ENCODE measurements at regions not wholly inside any gene's neighbourhood (a gene's known extent, or its start where the extent isn't known, plus 50 kb on each side); places are given as distances from the start of the nearest gene placed in this dataset.
"Not testable (repeated sequence)": the region's sequence is repeated elsewhere in the genome, so short reads cannot be mapped to it uniquely, and the experiment has no call there.

DNA sequence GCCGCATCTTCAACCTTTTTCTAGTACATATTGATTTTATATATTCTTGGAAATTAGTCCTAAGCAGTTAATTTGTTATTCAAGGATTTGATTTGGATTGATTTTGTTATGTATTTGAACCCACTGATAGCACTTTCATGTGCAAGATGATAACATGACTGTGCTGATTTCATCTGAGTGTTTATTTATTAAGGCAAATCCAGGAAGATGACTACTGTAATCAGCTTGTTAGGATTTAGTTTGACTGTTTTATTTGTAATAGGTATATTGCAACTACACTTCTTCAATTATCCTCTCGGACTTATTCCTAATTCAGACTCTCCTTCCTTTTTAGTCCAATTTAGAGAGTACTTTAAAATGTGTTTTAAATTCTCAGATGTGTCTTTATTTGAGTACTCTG, 75.1 kb upstream of the PRKG1 start:
- DNase-seq (ENCODE audit: low spot score): no peak

DNA sequence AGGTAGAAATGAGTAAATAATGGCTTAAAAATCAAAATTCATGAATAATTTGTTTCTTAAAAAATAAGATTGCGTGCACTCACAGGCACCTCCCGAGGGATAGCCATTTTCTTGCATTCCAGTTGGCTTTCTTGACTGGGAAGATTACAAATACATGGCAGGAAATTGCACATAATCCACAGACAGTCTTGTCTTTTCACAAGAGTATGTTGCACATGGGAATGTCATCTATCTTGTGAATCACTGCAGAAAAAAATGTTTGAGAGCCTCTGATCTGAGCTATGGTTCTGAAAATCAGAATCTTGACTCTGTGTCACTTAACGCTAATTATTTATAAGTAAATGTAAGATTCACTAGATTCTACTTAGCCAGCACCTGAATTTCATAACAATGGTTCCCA, 74.1 kb upstream of the PRKG1 start:
- DNase-seq (ENCODE audit: low spot score): no peak

DNA sequence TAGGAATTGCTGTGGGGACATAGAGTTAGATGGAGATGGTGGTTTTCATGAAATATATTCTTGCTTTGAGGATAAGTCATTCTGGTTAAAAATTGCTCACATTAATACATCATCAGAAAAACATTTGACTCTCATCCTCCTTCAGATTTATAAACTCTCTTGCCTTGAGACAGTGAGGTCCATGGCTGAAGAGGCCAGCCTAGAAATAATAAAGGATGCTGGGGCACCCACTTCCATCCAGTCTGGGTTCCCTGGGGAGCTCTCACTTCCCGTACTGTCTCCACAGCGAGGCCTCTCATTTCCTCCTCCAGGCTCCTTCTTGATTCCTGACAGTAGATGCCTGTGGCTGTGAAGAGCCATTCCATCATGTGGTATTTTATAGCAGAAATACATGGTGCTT, 73.3 kb upstream of the PRKG1 start:
- no peak for DNase-seq (ENCODE audit: low spot score)

DNA sequence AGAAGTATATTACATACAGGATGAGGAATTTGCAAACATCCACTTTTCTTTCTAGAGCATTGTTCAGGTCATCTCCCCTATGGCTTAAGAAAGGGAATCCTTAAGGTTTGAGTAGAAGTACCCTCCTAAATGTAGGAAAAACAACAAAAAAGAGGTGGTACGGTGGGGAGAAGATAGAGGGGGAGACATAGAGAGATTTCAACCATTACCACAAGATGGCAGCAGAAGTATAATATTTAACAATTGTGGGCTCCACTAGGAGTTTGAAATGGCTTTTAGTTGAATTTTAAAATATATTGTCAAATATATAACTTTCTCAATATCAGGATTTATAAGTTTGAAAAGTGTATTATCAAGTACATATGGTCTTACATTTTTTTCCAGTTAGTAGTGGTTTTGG, 72.7 kb upstream of the PRKG1 start:
- peak; percentile 15 for DNase-seq (ENCODE audit: low spot score)

DNA sequence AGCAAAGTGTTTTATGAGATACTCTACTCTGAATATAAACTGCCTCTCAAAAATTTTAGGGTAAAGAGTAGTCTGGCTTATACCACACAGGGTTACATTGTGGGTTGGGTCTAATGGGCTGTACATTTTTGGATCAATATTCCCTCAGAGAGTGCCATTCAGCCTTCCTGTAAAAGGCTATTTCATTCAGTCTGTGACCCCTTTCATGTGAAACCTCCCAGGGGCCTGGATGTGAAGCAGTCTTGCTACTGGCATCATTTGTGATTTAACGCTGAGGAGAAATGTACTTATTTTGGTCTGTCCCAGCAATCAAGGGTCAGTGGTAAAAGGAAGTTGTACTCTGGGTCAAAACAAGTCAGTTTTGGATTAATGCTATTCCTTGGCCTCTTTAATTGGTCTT, 71.8 kb upstream of the PRKG1 start:
- no peak for DNase-seq (ENCODE audit: low spot score)

DNA sequence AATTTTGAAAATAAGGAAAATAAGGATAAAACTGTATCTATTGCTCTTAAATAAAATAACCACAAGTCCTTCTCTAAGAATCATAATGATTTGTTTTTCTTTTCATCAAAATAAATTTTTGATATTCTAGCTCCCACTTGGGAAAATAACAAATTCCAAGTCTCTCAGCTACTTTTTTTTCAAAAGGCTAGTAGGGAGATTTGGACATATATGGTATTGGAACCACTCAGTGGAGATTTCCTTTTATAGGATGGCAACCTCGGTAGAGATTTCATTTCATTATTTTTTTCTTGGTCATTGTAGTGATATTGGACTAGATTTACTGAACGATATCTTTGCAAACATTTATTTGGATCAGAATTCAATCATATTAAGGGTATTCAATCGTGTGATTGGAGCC, 69.5 kb upstream of the PRKG1 start:
- DNase-seq (ENCODE audit: low spot score): no peak

DNA sequence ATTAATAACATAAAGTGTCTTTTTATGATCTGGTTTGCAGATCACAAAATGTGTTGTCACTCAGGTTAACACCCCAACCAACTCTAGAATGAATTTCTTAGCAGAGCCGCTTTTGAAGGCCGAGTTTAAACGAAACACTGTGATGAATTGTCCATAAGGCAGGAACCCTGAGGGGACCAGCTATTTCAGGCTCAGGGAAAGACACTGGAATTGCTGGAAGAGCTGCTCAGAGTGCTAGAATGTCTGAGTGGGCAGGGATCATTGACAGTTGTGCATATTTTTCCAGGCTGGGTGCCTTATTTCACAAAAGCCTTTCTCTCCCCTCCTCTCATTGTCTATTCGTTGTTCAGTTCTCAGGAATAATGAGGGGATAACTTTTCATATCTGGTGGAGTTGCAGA, 68.7 kb upstream of the PRKG1 start:
- no peak for DNase-seq (ENCODE audit: low spot score)

DNA sequence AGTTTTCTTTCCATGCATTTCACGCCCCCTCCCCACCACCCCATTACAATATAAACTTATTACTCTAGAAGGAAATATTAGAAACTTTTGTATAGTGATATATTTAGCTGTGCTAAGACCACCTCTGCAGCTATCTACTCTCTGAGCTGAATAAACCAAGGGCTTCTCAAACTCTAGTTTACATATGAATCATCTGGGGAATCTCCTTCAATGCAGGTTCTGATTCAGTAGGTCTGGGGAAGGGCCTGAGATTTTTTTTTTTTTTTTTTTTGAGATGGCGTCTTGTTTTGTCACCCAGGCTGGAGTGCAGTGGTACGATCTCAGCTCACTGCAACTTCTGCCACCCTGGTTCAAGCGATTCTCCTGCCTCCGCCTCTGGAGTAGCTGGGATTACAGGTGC, 67.6 kb upstream of the PRKG1 start:
- no peak for DNase-seq (ENCODE audit: low spot score)

DNA sequence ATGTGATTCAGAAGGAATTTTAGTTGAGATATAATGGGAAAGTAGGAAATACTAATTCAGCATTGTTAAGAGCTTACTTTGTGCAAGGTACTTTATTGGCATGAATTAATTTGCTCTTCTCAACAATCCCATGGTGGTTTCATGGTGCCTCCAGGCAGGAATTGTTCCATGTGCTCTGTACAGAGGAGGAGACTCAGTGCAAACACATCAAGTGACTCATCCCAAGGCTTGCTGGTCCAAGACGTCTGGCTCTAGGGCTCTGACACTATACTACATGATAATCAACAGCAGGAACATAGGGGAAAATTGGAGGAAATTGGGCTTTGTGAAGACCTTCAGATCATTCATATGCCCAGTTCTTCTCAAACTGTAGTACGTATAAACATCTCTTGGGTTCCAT, 66.5 kb upstream of the PRKG1 start:
- peak; percentile 48 for DNase-seq (ENCODE audit: low spot score)

DNA sequence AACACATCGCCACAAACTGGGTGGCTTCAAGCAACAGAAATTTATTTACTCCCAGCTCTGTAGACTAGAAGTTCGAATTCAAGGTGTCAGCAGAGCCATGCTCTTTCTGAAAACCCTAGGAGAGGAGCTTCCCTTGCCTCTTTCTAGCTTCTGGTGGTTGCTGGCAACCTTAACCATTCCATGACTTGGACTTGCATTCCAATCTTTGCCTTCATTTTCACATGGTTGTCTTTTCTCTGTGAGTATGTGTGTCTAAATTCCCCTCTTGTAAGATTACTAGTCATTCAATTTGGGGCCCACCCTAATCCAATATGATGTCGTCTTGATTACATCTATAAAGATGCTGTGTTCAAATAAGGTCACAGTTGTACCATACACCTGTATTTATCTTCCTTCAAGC, 65.9 kb upstream of the PRKG1 start:
- DNase-seq (ENCODE audit: low spot score): no peak

DNA sequence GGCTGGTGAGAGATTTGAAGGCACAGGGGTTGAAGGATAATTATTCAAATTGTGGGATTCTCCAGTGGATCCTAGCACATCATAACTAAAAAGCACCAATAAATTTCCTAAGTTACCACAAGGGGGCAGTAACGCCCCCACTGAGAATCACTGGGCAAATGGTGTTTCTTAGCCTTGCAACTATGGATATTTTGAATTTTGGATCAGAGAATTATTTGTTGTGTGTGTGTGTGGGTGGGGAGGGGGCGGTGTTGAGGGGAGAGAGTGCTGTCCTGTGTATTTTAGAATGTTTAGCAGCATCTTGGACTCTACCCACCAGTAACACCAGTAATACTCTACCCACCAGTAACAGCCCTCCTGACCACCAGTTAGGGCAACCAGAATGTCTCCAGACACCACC, 63.3 kb upstream of the PRKG1 start:
- DNase-seq (ENCODE audit: low spot score): peak; percentile 40

DNA sequence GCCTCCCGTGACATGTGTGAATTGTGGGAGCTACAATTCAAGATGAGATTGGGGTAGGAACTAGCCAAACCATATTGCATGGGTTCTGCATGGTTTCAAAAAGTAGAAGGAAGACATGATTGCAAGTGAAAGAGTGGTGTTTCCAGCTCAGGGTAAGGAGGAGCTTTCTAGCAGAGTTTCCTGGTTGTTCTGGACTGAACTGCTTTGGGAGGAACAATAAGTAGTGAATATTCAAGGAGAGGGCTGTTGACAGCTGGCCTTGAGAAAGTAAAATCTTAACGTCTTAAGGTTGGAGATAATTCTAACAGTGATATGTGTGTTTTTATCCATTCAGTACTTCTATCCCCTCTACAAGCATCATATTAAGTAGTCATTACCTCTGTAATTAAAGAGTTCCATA, 62.2 kb upstream of the PRKG1 start:
- DNase-seq (ENCODE audit: low spot score): no peak

DNA sequence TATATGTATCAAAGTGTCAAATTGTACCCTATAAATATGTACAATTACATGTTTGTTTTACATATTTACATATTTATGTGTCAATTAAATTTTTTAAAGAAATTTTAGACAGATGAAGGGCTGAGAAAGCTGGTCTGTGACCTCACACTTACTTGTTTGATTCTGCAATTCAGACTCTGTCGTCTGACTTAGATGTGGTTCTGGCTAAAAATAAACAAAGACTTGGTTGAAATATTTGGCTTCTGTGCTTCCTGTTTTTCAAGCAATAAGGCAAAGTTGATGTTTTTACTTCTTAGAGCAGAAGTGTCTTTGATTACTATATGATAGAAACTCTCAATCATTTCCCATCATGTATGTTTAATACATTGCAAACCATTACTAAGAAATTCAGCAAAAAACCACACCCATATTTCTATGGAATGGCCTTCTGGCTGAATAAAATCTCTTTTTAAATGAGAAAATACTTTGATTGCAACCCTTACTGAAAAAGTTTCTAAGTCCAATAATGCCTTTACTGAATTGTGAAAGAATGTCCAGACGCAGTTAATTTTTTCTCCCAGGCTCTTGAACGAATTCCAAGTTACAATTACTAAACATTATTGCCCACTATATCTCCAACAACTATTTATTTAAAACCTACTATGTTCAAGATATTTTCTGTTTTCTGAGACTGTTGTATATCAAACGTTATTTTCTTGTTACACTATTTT, 59.5 kb upstream of the PRKG1 start:
- DNase-seq (ENCODE audit: low spot score): no peak

DNA sequence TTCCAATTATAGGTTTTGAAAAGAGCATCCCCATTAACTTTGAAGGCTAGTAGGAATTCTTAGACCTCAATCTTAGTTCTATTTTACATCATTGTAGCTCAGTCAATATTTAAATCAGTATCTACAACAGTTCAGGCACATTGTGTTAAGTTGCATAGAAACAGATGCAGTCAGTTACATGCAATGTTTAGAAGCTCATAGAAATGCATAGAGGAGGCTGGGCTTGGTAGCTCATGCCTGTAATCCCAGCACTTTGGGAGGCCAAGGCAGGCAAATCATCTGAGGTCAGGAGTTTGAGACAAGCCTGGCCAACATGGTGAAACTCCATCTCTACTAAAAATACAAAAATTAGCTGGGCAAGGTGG, 58.9 kb upstream of the PRKG1 start:
- not testable (repeated sequence) for DNase-seq (ENCODE audit: low spot score)

DNA sequence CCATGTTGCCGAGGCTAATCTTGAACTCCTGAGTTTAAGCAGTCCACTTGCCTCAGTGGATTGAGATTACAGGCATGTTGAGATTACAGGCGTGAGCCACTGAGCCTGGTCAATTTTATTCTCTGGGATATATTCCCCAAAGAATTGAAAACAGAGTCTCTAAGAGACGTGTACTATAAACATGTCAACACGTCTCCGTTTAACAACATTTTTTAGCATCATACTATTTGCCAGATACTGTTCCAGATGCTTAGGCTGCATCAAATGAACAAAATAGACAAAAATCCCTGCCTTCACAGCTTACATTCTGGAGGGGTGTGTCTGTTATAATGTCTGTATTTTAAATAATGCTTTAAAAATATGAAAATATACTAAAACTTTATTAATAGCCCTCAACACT, 54.1 kb upstream of the PRKG1 start:
- no peak for DNase-seq (ENCODE audit: low spot score)

DNA sequence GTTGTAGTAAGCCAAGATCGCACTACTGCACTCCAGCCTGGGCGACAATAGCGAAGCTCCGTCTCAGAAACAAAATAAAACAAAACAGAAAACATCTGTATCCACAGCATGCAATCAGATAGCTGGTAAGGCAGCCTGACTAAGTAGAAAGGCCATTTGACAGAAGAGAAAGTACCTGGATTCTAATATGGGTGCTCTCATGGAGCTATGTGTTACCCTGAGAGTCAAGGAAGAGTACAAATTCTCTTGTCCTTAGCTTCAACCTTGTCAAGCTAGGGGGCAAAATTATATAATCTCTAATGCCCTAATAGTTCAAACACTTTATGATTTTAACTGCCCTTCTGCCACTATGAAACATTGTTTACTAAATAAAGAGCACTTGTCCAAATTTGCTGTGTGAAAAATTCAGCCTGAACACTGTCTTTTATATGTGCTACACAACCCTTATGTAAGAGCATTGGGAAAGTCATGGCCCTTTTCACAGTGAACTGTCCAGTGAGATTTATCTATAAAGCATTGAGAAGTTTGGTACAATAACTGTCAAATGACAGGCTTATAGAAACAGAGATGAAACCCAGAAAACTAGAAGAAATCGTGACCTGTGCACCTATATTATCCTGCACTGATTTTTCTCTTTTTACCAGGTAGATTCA, 51.2 kb upstream of the PRKG1 start:
- DNase-seq (ENCODE audit: low spot score): no peak

DNA sequence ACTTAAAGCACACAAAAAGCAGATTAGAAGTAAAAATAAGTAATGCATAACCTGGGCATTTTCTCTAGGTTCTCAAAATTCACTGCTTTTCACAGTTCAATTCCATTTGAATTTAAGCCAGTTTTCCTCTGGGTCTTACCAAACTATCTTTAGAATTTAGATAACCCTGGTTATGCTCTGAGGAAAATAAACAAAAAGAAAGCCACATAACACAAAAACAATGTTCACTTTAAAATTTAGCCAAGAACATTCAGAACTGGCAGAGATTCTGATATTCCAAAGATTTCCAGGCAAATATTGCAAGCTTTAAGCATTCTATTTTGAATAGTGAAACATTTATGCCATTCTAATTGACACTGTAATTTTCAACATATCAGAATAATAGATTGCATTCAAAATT, 50.7 kb upstream of the PRKG1 start:
- no peak for DNase-seq (ENCODE audit: low spot score)
